T47D (cell line): ENCODE measurements at regions not wholly inside any gene's neighbourhood (a gene's known extent, or its start where the extent isn't known, plus 50 kb on each side); places are given as distances from the start of the nearest gene placed in this dataset.
"Not testable (repeated sequence)": the region's sequence is repeated elsewhere in the genome, so short reads cannot be mapped to it uniquely, and the experiment has no call there.

ENCODE experiments used
- DNase-seq, 2 experiments: peaks; one replicate each; pipeline versions ENCODE4 v3.0.0 to v3.0.0-alpha.2; 2011 to 2012; ENCODE audit warnings: low read depth in 1 of 2, low spot score in 1 of 2
- JUND ChIP-seq: IDR thresholded peaks from 2 replicates; pipeline ENCODE4 v1.6.1; 2012; ENCODE audit warnings: low read depth
- in situ Hi-C: cut with HindIII; loops from 2 replicates; pipeline ENCODE4 v1.10.0; 2016; ENCODE audit warnings: low sequenced_read_pairs, low pct_unique_long_range_greater_than_20kb

GRCh38 chrX:150094375-150094774 lies 156.1 kb upstream of the EOLA2 start:
- no peak for DNase-seq
- in situ Hi-C loops, result no loop called here
- no peak for TF ChIP-seq JUND

- DNase-seq, result no peak
- in situ Hi-C loops, result no loop called here
- TF ChIP-seq JUND, result no peak
These were observed 156.7 kb upstream of the EOLA2 start for GRCh38 chrX:150094996-150095395.

- in situ Hi-C loops, result no loop called here
- TF ChIP-seq JUND, result no peak
- no peak for DNase-seq
These were observed 161.0 kb upstream of the EOLA2 start for GRCh38 chrX:150099316-150099715.

GRCh38 chrX:150100261-150100660 lies 162.0 kb upstream of the EOLA2 start:
- DNase-seq, result no peak

GRCh38 chrX:150118476-150118875 lies 180.2 kb upstream of the EOLA2 start:
- DNase-seq, result no peak
- in situ Hi-C loops, result no loop called here
- no peak for TF ChIP-seq JUND

More at GRCh38 chrX:150100261-150100660, 162.0 kb upstream of the EOLA2 start:
- in situ Hi-C loops, result no loop called here
- TF ChIP-seq JUND, result no peak

GRCh38 chrX:150119323-150119722 lies 181.0 kb upstream of the EOLA2 start:
- TF ChIP-seq JUND, result no peak
- no peak for DNase-seq
- in situ Hi-C loops, result no loop called here

GRCh38 chrX:150125045-150125444 lies 186.8 kb upstream of the EOLA2 start:
- DNase-seq, in situ Hi-C loops: not testable (repeated sequence)

- DNase-seq, result no peak
- in situ Hi-C loops, result no loop called here
- no peak for TF ChIP-seq JUND
These were observed 188.9 kb upstream of the EOLA2 start for GRCh38 chrX:150127216-150127615.

- no peak for TF ChIP-seq JUND
- DNase-seq, result no peak
- in situ Hi-C loops, result no loop called here
These were observed 205.6 kb upstream of the EOLA2 start for GRCh38 chrX:150143721-150144440.

GRCh38 chrX:150146271-150146896 lies 208.1 kb upstream of the EOLA2 start:
- in situ Hi-C loops, result no loop called here
- TF ChIP-seq JUND, result no peak
- DNase-seq, result no peak

GRCh38 chrX:150148749-150149672 lies 210.7 kb upstream of the EOLA2 start:
- no peak for DNase-seq
- in situ Hi-C loops, result no loop called here
- TF ChIP-seq JUND, result no peak

GRCh38 chrX:150150076-150150779 lies 211.9 kb upstream of the EOLA2 start:
- no peak for TF ChIP-seq JUND
- in situ Hi-C loops, result no loop called here
- DNase-seq, result no peak

- in situ Hi-C loops, result no loop called here
- DNase-seq, result no peak
- no peak for TF ChIP-seq JUND
These were observed 212.4 kb upstream of the MAMLD1 start for GRCh38 chrX:150150780-150151125.
